NOMO-1 treated with dmso at 0.1 percent for 144 hours (cell line): ENCODE measurements at regions not wholly inside any gene's neighbourhood (a gene's known extent, or its start where the extent isn't known, plus 50 kb on each side); places are given as distances from the start of the nearest gene placed in this dataset.
"Not testable (repeated sequence)": the region's sequence is repeated elsewhere in the genome, so short reads cannot be mapped to it uniquely, and the experiment has no call there.

Experiments
- DNase-seq: peaks from one replicate; lab custom pipeline; 2025; ENCODE audit not compliant: unreplicated experiment; lab: John Stamatoyannopoulos, UW

GRCh38 chr14:106706488-106706887, 1180.1 kb downstream of the TMEM121 start:
- not testable (repeated sequence) for DNase-seq

GRCh38 chr14:106710187-106710586, 1183.8 kb downstream of the TMEM121 start:
- not testable (repeated sequence) for DNase-seq

GRCh38 chr14:106712513-106712912, 1186.1 kb downstream of the TMEM121 start:
- DNase-seq, result not testable (repeated sequence)

- DNase-seq, result not testable (repeated sequence)
These were observed 1188.4 kb downstream of the TMEM121 start for GRCh38 chr14:106714446-106715428.

GRCh38 chr14:106717544-106717943, 1191.2 kb downstream of the TMEM121 start:
- DNase-seq, result not testable (repeated sequence)

GRCh38 chr14:106719880-106720279, 1193.5 kb downstream of the TMEM121 start:
- not testable (repeated sequence) for DNase-seq

- not testable (repeated sequence) for DNase-seq
These were observed 1195.5 kb downstream of the TMEM121 start for GRCh38 chr14:106721926-106722325.

GRCh38 chr14:106722813-106723687, 1196.7 kb downstream of the TMEM121 start:
- DNase-seq, result not testable (repeated sequence)

GRCh38 chr14:106727962-106728361, 1201.6 kb downstream of the TMEM121 start:
- not testable (repeated sequence) for DNase-seq

- DNase-seq, result no peak
These were observed 1202.2 kb downstream of the TMEM121 start for GRCh38 chr14:106728611-106729010.

GRCh38 chr14:106729551-106729950, 1203.2 kb downstream of the TMEM121 start:
- DNase-seq, result no peak

GRCh38 chr14:106733771-106734170, 1207.4 kb downstream of the TMEM121 start:
- no peak for DNase-seq

- no peak for DNase-seq
These were observed 1210.6 kb downstream of the TMEM121 start for GRCh38 chr14:106737021-106737420.

GRCh38 chr14:106738075-106738474, 1211.7 kb downstream of the TMEM121 start:
- DNase-seq, result no peak

- DNase-seq, result not testable (repeated sequence)
These were observed 1212.3 kb downstream of the TMEM121 start for GRCh38 chr14:106738598-106739258.

- DNase-seq, result not testable (repeated sequence)
These were observed 1214.9 kb downstream of the TMEM121 start for GRCh38 chr14:106741086-106741827.

- not testable (repeated sequence) for DNase-seq
These were observed 1218.8 kb downstream of the TMEM121 start for GRCh38 chr14:106745016-106745767.

- DNase-seq, result not testable (repeated sequence)
These were observed 1223.7 kb downstream of the TMEM121 start for GRCh38 chr14:106750089-106750488.

GRCh38 chr14:106753751-106754150, 1227.4 kb downstream of the TMEM121 start:
- not testable (repeated sequence) for DNase-seq
